PC-9 (cell line): ENCODE measurements at regions not wholly inside any gene's neighbourhood (a gene's known extent, or its start where the extent isn't known, plus 50 kb on each side); places are given as distances from the start of the nearest gene placed in this dataset.

Source experiments
- BruUV-seq: library from RNA; stranded (reverse); fragments of 400-500 nt; replicated peaks from 2 replicates; lab custom pipeline; 2021; lab: Mats Ljungman, UMichigan
- CTCF ChIA-PET: fragments of 300-600 bp; sonication (Branson Sonifier 250); formaldehyde crosslinking; loops from one replicate; lab custom pipeline; 2022; ENCODE audit warnings: antibody characterized with exemption; lab: Charles Lee
- POLR2A ChIA-PET: fragments of 300-600 bp; sonication (Branson Sonifier 250); formaldehyde crosslinking; loops from one replicate; lab custom pipeline; 2022; ENCODE audit warnings: antibody characterized with exemption; ENCODE audit not compliant: unreplicated experiment; lab: Charles Lee
- DNase-seq, 2 experiments: peaks; one replicate each; pipeline versions ENCODE4 v3.0.0 to v3.0.0-alpha.2; 2015 to 2022; ENCODE audit warnings: mixed read lengths in 1 of 2
- H2AFZ ChIP-seq: fragments of 200-600 bp; sonication (generic); 2 replicates; pipeline ENCODE4 v1.8.1; 2017; ENCODE audit warnings: antibody characterized with exemption
- H3F3A ChIP-seq: fragments of 200-600 bp; sonication (generic); 2 replicates; pipeline ENCODE4 v1.8.1; 2017; ENCODE audit warnings: antibody characterized with exemption, mild to moderate bottlenecking, low read depth; ENCODE audit not compliant: insufficient read depth
- H3K27ac ChIP-seq: fragments of 200-600 bp; sonication (generic); 2 replicates; pipeline ENCODE4 v1.6.1; 2016; ENCODE audit warnings: mixed run types
- H3K27me3 ChIP-seq: fragments of 200-600 bp; sonication (generic); 2 replicates; pipeline ENCODE4 v1.6.1; 2016; ENCODE audit warnings: low read depth, mixed run types; ENCODE audit not compliant: insufficient read depth
- H3K36me3 ChIP-seq: fragments of 200-600 bp; sonication (generic); 2 replicates; pipeline ENCODE4 v1.6.1; 2016; ENCODE audit warnings: low read depth, mixed run types
- H3K4me1 ChIP-seq: fragments of 200-600 bp; sonication (generic); replicated peaks from 2 replicates; pipeline ENCODE4 v1.6.1; 2016; ENCODE audit warnings: mixed run types; ENCODE audit not compliant: insufficient read depth
- H3K4me2 ChIP-seq: fragments of 200-600 bp; sonication (generic); 2 replicates; pipeline ENCODE4 v1.6.1; 2017; ENCODE audit warnings: mixed run types
- H3K4me3 ChIP-seq: fragments of 200-600 bp; sonication (generic); 2 replicates; pipeline ENCODE4 v1.6.1; 2016; ENCODE audit warnings: mixed run types
- H3K79me2 ChIP-seq: fragments of 200-600 bp; sonication (generic); 2 replicates; pipeline ENCODE4 v1.6.1; 2017; ENCODE audit warnings: low read depth, mixed run types
- H3K9me2 ChIP-seq: fragments of 200-600 bp; sonication (generic); 2 replicates; pipeline ENCODE4 v1.8.1; 2017; ENCODE audit warnings: mild to moderate bottlenecking; ENCODE audit not compliant: insufficient read depth
- H3K9me3 ChIP-seq: fragments of 200-600 bp; sonication (generic); 2 replicates; pipeline ENCODE4 v1.8.1; 2016; ENCODE audit warnings: low read depth; ENCODE audit not compliant: insufficient read depth
- H4K20me1 ChIP-seq: fragments of 200-600 bp; sonication (generic); 2 replicates; pipeline ENCODE4 v1.8.1; 2017; ENCODE audit not compliant: insufficient read depth
- EZH2 ChIP-seq: fragments of 200-600 bp; sonication (generic); IDR thresholded peaks from 2 replicates; pipeline ENCODE4 v1.8.0; 2017; ENCODE audit warnings: antibody characterized with exemption, low read depth
- intact Hi-C: fragments of 100-400 bp; cut with micrococcal nuclease; formaldehyde crosslinking; loops from one replicate; pipeline ENCODE4 v1.10.0; 2022; ENCODE audit not compliant: unreplicated experiment
- TF ChIP-seq, protein P1 (sequence below): fragments of 200-600 bp; sonication (generic); conservative IDR thresholded peaks from 2 replicates; pipeline ENCODE4 v1.6.1; 2017; ENCODE audit warnings: mixed run types, antibody characterized with exemption, mild to moderate bottlenecking, moderate library complexity

DNA sequence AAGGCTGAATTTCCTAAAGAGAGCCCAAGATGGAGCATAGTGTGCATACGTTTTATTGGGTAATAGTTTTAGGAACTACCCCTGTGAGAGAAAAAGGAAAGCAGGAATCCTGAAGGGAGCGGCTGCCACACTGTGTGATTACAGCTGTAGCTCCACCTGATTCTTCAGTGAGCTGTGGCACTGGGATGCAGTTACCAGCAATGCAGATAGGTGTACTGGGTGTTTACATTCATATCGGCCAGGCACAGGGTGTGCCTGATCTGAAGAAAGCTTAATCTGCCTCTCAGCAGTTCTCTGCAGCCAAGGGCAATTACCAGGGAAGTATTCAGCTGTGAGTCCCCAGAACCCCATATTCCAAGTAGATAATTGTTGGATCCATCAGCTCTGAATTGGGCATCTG is 1541.8 kb downstream of the EFNB2 start:
- Histone ChIP-seq H3F3A (no peaks in the 10 kb centered on the region), H3K79me2 (no peaks in the 10 kb centered on the region), H3K27ac (no peak overlapping the region), H4K20me1 (no peaks in the 10 kb centered on the region), H3K4me1 (no peaks in the 10 kb centered on the region), H3K27me3 (no peaks in the 10 kb centered on the region), H2AFZ (no peak overlapping the region), H3K4me3 (no peak overlapping the region), H3K36me3 (no peaks in the 10 kb centered on the region), H3K4me2 (no peak overlapping the region), H3K9me2 (no peaks in the 10 kb centered on the region), H3K9me3 (no peaks in the 10 kb centered on the region)
- BruUV-seq, result no TSS peak
- no peak for TF ChIP-seq EZH2
- TF ChIP-seq, protein P1, sequence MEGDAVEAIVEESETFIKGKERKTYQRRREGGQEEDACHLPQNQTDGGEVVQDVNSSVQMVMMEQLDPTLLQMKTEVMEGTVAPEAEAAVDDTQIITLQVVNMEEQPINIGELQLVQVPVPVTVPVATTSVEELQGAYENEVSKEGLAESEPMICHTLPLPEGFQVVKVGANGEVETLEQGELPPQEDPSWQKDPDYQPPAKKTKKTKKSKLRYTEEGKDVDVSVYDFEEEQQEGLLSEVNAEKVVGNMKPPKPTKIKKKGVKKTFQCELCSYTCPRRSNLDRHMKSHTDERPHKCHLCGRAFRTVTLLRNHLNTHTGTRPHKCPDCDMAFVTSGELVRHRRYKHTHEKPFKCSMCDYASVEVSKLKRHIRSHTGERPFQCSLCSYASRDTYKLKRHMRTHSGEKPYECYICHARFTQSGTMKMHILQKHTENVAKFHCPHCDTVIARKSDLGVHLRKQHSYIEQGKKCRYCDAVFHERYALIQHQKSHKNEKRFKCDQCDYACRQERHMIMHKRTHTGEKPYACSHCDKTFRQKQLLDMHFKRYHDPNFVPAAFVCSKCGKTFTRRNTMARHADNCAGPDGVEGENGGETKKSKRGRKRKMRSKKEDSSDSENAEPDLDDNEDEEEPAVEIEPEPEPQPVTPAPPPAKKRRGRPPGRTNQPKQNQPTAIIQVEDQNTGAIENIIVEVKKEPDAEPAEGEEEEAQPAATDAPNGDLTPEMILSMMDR, result no peak
- DNase-seq, result no peak
- POLR2A ChIA-PET, result no interaction called here
- CTCF ChIA-PET, result no interaction called here
- intact Hi-C loops, result no loop called here

DNA sequence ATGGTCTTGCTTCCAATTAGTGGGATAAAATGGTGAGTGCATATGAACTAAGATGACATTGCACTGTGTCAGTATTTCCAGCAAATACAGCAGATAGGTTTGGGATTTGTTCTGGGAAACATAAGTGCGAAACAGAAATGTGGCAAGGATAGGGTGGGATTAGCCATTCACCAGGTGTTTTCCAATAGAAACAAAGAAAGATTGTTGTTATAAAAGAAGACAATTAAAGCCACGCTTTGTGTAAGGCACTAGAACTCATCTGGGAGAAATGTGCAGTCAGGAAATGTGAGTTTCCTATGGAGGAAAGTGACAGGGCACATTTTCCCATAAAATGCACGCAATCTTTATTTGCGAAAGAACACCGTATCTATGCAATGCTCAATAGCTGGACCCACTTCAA is 1547.8 kb downstream of the EFNB2 start:
- Histone ChIP-seq H3F3A (no peaks in the 10 kb centered on the region), H4K20me1 (no peaks in the 10 kb centered on the region), H3K9me3 (no peaks in the 10 kb centered on the region; the same call in 1 of the 2 replicates), H3K36me3 (no peaks in the 10 kb centered on the region), H3K4me1 (no peaks in the 10 kb centered on the region), H3K27me3 (no peaks in the 10 kb centered on the region), H3K9me2 (no peaks in the 10 kb centered on the region), H3K27ac (no peak overlapping the region), H3K4me2 (no peak overlapping the region), H3K4me3 (no peak overlapping the region), H3K79me2 (no peaks in the 10 kb centered on the region), H2AFZ (no peak overlapping the region)
- ChIA-PET POLR2A (no interaction called here), CTCF (no interaction called here)
- TF ChIP-seq EZH2, result no peak
- TF ChIP-seq, protein P1, result no peak
- DNase-seq, result no peak
- BruUV-seq, result no TSS peak
- intact Hi-C loops, result no loop called here

DNA sequence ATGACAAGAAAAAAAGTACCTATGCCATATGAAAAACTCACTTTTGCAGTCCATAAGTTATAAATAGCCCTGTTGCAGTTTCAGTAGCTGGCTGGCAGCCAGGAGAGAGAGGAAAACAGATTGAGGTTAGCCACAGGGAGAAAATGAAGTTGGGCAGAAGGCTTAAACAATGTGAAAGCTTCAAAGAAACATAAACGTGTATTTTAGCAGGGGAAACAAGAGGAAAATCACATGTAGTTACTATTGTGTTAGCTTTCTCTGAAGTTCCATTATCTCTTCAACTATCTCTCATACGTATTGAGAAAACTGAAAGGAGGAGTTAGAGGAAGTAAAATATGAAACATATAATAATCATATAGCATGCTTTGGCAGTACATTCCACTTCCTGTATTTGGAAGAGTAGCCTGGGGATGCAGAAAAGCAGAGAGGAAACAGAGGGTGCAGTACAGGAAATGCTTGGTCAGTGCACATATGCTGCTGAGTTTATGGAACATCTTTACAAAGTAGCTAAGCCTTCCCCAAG is 1551.1 kb downstream of the EFNB2 start:
- Histone ChIP-seq H2AFZ (0 out of 2 replicates have a peak overlapping the region, but pooled peaks have one; percentile 47), H3K9me2 (no peaks in the 10 kb centered on the region), H3K4me1 (no peaks in the 10 kb centered on the region), H3K9me3 (no peaks in the 10 kb centered on the region; the same call in 1 of the 2 replicates), H4K20me1 (no peaks in the 10 kb centered on the region), H3K79me2 (no peaks in the 10 kb centered on the region), H3K27me3 (no peaks in the 10 kb centered on the region), H3K4me2 (no peak overlapping the region), H3K36me3 (no peaks in the 10 kb centered on the region), H3F3A (no peaks in the 10 kb centered on the region), H3K4me3 (no peak overlapping the region), H3K27ac (no peak overlapping the region)
- BruUV-seq, result no TSS peak
- DNase-seq, result peak in 1 of 2 experiments; percentile 9
- intact Hi-C loops, result no loop called here
- POLR2A ChIA-PET, result no interaction called here
- no peak for TF ChIP-seq EZH2
- TF ChIP-seq, protein P1, result no peak
- CTCF ChIA-PET, result no interaction called here
